CD14-positive monocyte (primary cell): ENCODE measurements at regions not wholly inside any gene's neighbourhood (a gene's known extent, or its start where the extent isn't known, plus 50 kb on each side); places are given as distances from the start of the nearest gene placed in this dataset.

Source experiments
- DNase-seq, 3 donors: peaks; one replicate each; pipeline ENCODE4 v3.0.0-alpha.2; 2011 to 2022
- H2AFZ ChIP-seq: 2 replicates; pipeline ENCODE4 v1.6.0; 2012; ENCODE audit warnings: mild to moderate bottlenecking, low read depth, low read length, inconsistent platforms; ENCODE audit not compliant: insufficient read depth, poor library complexity, severe bottlenecking
- H3K27ac ChIP-seq, 2 donors: 1 replicate in 1 of 2; 2 replicates in 1 of 2; pipeline ENCODE4 v1.5.1; 2012 to 2013; ENCODE audit warnings: low read length in 2 of 2, control low read depth in 1 of 2, inconsistent platforms in 1 of 2, low read depth in 1 of 2, mild to moderate bottlenecking in 1 of 2
- H3K27me3 ChIP-seq, 2 donors: one replicate each; pipeline versions ENCODE4 v1.6.0 to v1.6.1; 2011 to 2013; ENCODE audit warnings: low read length in 2 of 2; ENCODE audit not compliant: control insufficient read depth in 2 of 2, insufficient read depth in 2 of 2
- H3K36me3 ChIP-seq, 2 donors: replicated peaks in 1 of 2; 1 replicate in 1 of 2; 2 replicates in 1 of 2; pipeline versions ENCODE4 v1.5.1 to v1.6.1; 2012 to 2013; ENCODE audit warnings: low read length in 2 of 2, control low read depth in 1 of 2, inconsistent platforms in 1 of 2, mild to moderate bottlenecking in 1 of 2; ENCODE audit not compliant: insufficient read depth in 2 of 2, control insufficient read depth in 1 of 2
- H3K4me1 ChIP-seq, 2 donors: 1 replicate in 1 of 2; 2 replicates in 1 of 2; pipeline versions ENCODE4 v1.5.1 to v1.6.1; 2012 to 2013; ENCODE audit warnings: low read length in 2 of 2, control low read depth in 1 of 2, inconsistent platforms in 1 of 2, mild to moderate bottlenecking in 1 of 2, moderate library complexity in 1 of 2; ENCODE audit not compliant: insufficient read depth in 2 of 2, control insufficient read depth in 1 of 2
- H3K4me2 ChIP-seq: replicated peaks from 2 replicates; pipeline ENCODE3; 2012; ENCODE audit warnings: low read length, moderate library complexity, mild to moderate bottlenecking; ENCODE audit not compliant: poor library complexity, severe bottlenecking; ENCODE audit errors: extremely low read depth
- H3K4me3 ChIP-seq, 3 experiments: fragments of 200-600 bp in 1 of 3; sonication (generic) in 1 of 3; replicated peaks in 1 of 3; 1 replicate in 2 of 3; 2 replicates in 1 of 3; pipeline ENCODE4 v1.5.1; 2011 to 2013; ENCODE audit warnings: low read length in 3 of 3, mild to moderate bottlenecking in 3 of 3, control low read depth in 2 of 3, low read depth in 2 of 3, inconsistent platforms in 1 of 3, moderate library complexity in 1 of 3
- H3K79me2 ChIP-seq: 2 replicates; pipeline ENCODE4 v1.6.0; 2012; ENCODE audit warnings: mild to moderate bottlenecking, control low read depth, inconsistent platforms, low read length, moderate library complexity; ENCODE audit not compliant: insufficient read depth
- H3K9ac ChIP-seq: 2 replicates; pipeline ENCODE4 v1.6.0; 2017; ENCODE audit warnings: low read length, mild to moderate bottlenecking; ENCODE audit not compliant: insufficient read depth, poor library complexity, severe bottlenecking
- H3K9me3 ChIP-seq, 2 donors: replicated peaks in 1 of 2; 1 replicate in 1 of 2; 2 replicates in 1 of 2; pipeline versions ENCODE4 v1.5.1 to v1.6.1; 2012 to 2013; ENCODE audit warnings: low read length in 2 of 2, control low read depth in 1 of 2; ENCODE audit not compliant: control insufficient read depth in 1 of 2, insufficient read depth in 1 of 2
- H4K20me1 ChIP-seq: 2 replicates; pipeline ENCODE4 v1.6.0; 2012; ENCODE audit warnings: mild to moderate bottlenecking, low read length, control low read depth, moderate library complexity; ENCODE audit not compliant: insufficient read depth
- H3K27ac Mint-ChIP-seq, 7 donors: one replicate each; pipeline ENCODE4 v1.8.0; 2020; ENCODE audit warnings: mild to moderate bottlenecking in 7 of 7, mixed read lengths in 7 of 7, moderate library complexity in 6 of 7, inconsistent platforms in 2 of 7
- H3K27me3 Mint-ChIP-seq, 3 donors: one replicate each; pipeline ENCODE4 v1.8.0; 2021 to 2022; ENCODE audit warnings: low read depth in 3 of 3, mild to moderate bottlenecking in 3 of 3, mixed read lengths in 3 of 3, moderate library complexity in 3 of 3, inconsistent platforms in 1 of 3
- H3K36me3 Mint-ChIP-seq, 2 donors: one replicate each; pipeline ENCODE4 v1.8.0; 2020; ENCODE audit warnings: mixed read lengths in 2 of 2, inconsistent platforms in 1 of 2, mild to moderate bottlenecking in 1 of 2
- H3K4me1 Mint-ChIP-seq: one replicate; pipeline ENCODE4 v1.8.0; 2020; ENCODE audit warnings: mild to moderate bottlenecking, mixed read lengths
- H3K4me3 Mint-ChIP-seq, 2 donors: one replicate each; pipeline ENCODE4 v1.8.0; 2020; ENCODE audit warnings: mild to moderate bottlenecking in 2 of 2, mixed read lengths in 2 of 2, moderate library complexity in 1 of 2
- H3K9me3 Mint-ChIP-seq, 7 donors: one replicate each; pipeline ENCODE4 v1.8.0; 2020 to 2022; ENCODE audit warnings: mixed read lengths in 7 of 7, mild to moderate bottlenecking in 6 of 7, moderate library complexity in 6 of 7, inconsistent platforms in 2 of 7
- CTCF ChIP-seq: fragments of 200-600 bp; IDR thresholded peaks from one replicate; pipeline ENCODE4 v1.8.0; 2022; ENCODE audit warnings: antibody characterized with exemption, mild to moderate bottlenecking
- WGBS: methylation state at CpG from one replicate; pipeline ENCODE4 v1.1.5; 2013; ENCODE audit warnings: missing lambda C conversion rate; ENCODE audit not compliant: insufficient coverage; 5-methylcytosine and 5-hydroxymethylcytosine counted together
- intact Hi-C, 2 donors: fragments of 100-400 bp; cut with micrococcal nuclease; formaldehyde crosslinking; loops; one replicate each; pipeline versions ENCODE4 v1.15.0 to v1.15.1; 2023

GRCh38 chr1:218156595-218156994 lies 128.5 kb upstream of the RRP15 start:
- Histone ChIP-seq H3K4me1 (no peaks in the 10 kb centered on the region), H3K4me2 (no peak overlapping the region), H4K20me1 (no peaks in the 10 kb centered on the region), H3K79me2 (no peaks in the 10 kb centered on the region), H2AFZ (no peak overlapping the region), H3K4me3 (no peak overlapping the region), H3K9me3 (no peaks in the 10 kb centered on the region), H3K36me3 (no peaks in the 10 kb centered on the region), H3K27me3 (peaks cover under 1 to 34% of the 10 kb centered on the region in 2 donors), H3K27ac (no peak overlapping the region), H3K9ac (no peak overlapping the region)
- WGBS: 3% methylated on average over 14 of the region's 15 CpGs
- peaks cover 15 to 26% (median 19%) of the 10 kb centered on the region in 3 donors for H3K27me3 Mint-ChIP-seq
- H3K4me3 Mint-ChIP-seq: peak overlapping the region in 1 of 2 donors; percentile 62
- intact Hi-C loops: no loop called here
- no peak for DNase-seq
- no peak for TF ChIP-seq CTCF
- no peaks in the 10 kb centered on the region for H3K36me3 Mint-ChIP-seq
- H3K9me3 Mint-ChIP-seq: peaks cover 0 to 4% (median 1%) of the 10 kb centered on the region in 7 donors
- H3K27ac Mint-ChIP-seq: no peak overlapping the region
- H3K4me1 Mint-ChIP-seq: no peaks in the 10 kb centered on the region

GRCh38 chr1:218163371-218163770 lies 121.7 kb upstream of the RRP15 start:
- H3K27ac ChIP-seq: no peak overlapping the region
- no CpG with 5 or more reads among the region's 7 CpGs for WGBS
- Mint-ChIP-seq H3K27me3 (peaks cover 53 to 64% (median 54%) of the 10 kb centered on the region in 3 donors), H3K4me1 (peaks cover 16% of the 10 kb centered on the region), H3K4me3 (peak overlapping the region in 1 of 2 donors; percentile 7), H3K27ac (no peak overlapping the region), H3K36me3 (peaks cover 0 to 1% of the 10 kb centered on the region in 2 donors), H3K9me3 (peaks cover 0 to 15% (median 7%) of the 10 kb centered on the region in 7 donors)
- H2AFZ ChIP-seq: no peak overlapping the region
- H3K4me3 ChIP-seq: no peak overlapping the region
- H3K4me2 ChIP-seq: no peak overlapping the region
- H3K36me3 ChIP-seq: no peaks in the 10 kb centered on the region
- intact Hi-C loops: no loop called here
- no peak for DNase-seq
- no peaks in the 10 kb centered on the region for H4K20me1 ChIP-seq
- peaks cover 11 to 13% of the 10 kb centered on the region in 2 donors for H3K4me1 ChIP-seq
- H3K27me3 ChIP-seq: peaks cover 59 to 82% of the 10 kb centered on the region in 2 donors
- H3K9ac ChIP-seq: no peak overlapping the region
- no peak for TF ChIP-seq CTCF
- H3K9me3 ChIP-seq: peaks cover 0 to 17% of the 10 kb centered on the region in 2 donors
- H3K79me2 ChIP-seq: no peaks in the 10 kb centered on the region
